OCI-LY7 (cell line): ENCODE measurements at regions not wholly inside any gene's neighbourhood (a gene's known extent, or its start where the extent isn't known, plus 50 kb on each side); places are given as distances from the start of the nearest gene placed in this dataset.

ENCODE experiments used
- BruUV-seq: library from RNA; stranded (reverse); fragments of 400-500 nt; replicated peaks from 2 replicates; lab custom pipeline; 2021; lab: Mats Ljungman, UMichigan
- CTCF ChIA-PET: fragments of 300-600 bp; sonication (Branson Sonifier 250); formaldehyde crosslinking; loops from one replicate; lab custom pipeline; 2022; ENCODE audit warnings: antibody characterized with exemption; ENCODE audit not compliant: unreplicated experiment; lab: Charles Lee
- POLR2A ChIA-PET: fragments of 300-600 bp; sonication (Branson Sonifier 250); formaldehyde crosslinking; loops from one replicate; lab custom pipeline; 2022; ENCODE audit warnings: antibody characterized with exemption; lab: Charles Lee
- DNase-seq: peaks from one replicate; pipeline ENCODE4 v3.0.0-alpha.2; 2015; ENCODE audit warnings: low spot score
- H2AFZ ChIP-seq: fragments of 200-600 bp; sonication (generic), shearing (Covaris generic); 2 replicates; pipeline ENCODE4 v1.6.1; 2014; ENCODE audit warnings: mild to moderate bottlenecking, antibody characterized with exemption, low read length, moderate library complexity
- H3K27ac ChIP-seq: fragments of 200-600 bp; sonication (generic); 2 replicates; pipeline ENCODE4 v1.5.1; 2014; ENCODE audit warnings: mixed run types, low read depth, mild to moderate bottlenecking, moderate library complexity, low read length, inconsistent platforms; ENCODE audit not compliant: poor library complexity, severe bottlenecking
- H3K36me3 ChIP-seq: fragments of 200-600 bp; sonication (generic); 2 replicates; pipeline ENCODE4 v1.6.1; 2014; ENCODE audit warnings: mild to moderate bottlenecking, antibody characterized with exemption, low read length, moderate library complexity, mixed read lengths; ENCODE audit not compliant: insufficient read depth
- H3K4me1 ChIP-seq: fragments of 200-600 bp; sonication (generic); 2 replicates; pipeline ENCODE4 v1.5.1; 2014; ENCODE audit warnings: mild to moderate bottlenecking, low read length; ENCODE audit not compliant: insufficient read depth, poor library complexity, severe bottlenecking
- H3K4me2 ChIP-seq: fragments of 200-600 bp; sonication (generic); 2 replicates; pipeline ENCODE4 v1.6.1; 2014; ENCODE audit warnings: mild to moderate bottlenecking, low read length
- H3K4me3 ChIP-seq: fragments of 200-600 bp; sonication (generic); 2 replicates; pipeline ENCODE4 v1.5.1; 2014; ENCODE audit warnings: mild to moderate bottlenecking, low read depth, low read length; ENCODE audit not compliant: poor library complexity, severe bottlenecking
- H3K79me2 ChIP-seq: fragments of 200-600 bp; sonication (generic); 2 replicates; pipeline ENCODE4 v1.6.1; 2016; ENCODE audit warnings: low read depth, mild to moderate bottlenecking, low read length, moderate library complexity, mixed read lengths; ENCODE audit not compliant: insufficient read depth
- H3K9me2 ChIP-seq: fragments of 200-600 bp; sonication (generic); 2 replicates; pipeline ENCODE4 v1.6.1; 2016; ENCODE audit warnings: mild to moderate bottlenecking, low read length, mixed read lengths; ENCODE audit not compliant: insufficient read depth
- H3K9me3 ChIP-seq: fragments of 200-600 bp; sonication (generic); 2 replicates; pipeline ENCODE4 v1.6.1; 2014; ENCODE audit warnings: mild to moderate bottlenecking, mixed run types, low read length, mixed read lengths
- H4K20me1 ChIP-seq: fragments of 200-600 bp; sonication (generic); 2 replicates; pipeline ENCODE4 v1.6.1; 2014; ENCODE audit warnings: mild to moderate bottlenecking, antibody characterized with exemption, low read length, moderate library complexity, mixed read lengths; ENCODE audit not compliant: insufficient read depth
- EZH2phosphoT487 ChIP-seq: fragments of 200-600 bp; sonication (generic); IDR thresholded peaks from 2 replicates; pipeline ENCODE4 v1.6.1; 2018; ENCODE audit warnings: low read depth, borderline replicate concordance, mild to moderate bottlenecking, mixed run types, antibody characterized with exemption, low read length, moderate library complexity, mixed read lengths
- intact Hi-C: fragments of 100-400 bp; cut with micrococcal nuclease; formaldehyde crosslinking; loops from one replicate; pipeline ENCODE4 v1.10.0; 2022; ENCODE audit not compliant: unreplicated experiment
- TF ChIP-seq, protein P1 (sequence below): fragments of 200-600 bp; sonication (generic); conservative IDR thresholded peaks from 2 replicates; pipeline ENCODE4 v1.5.1; 2014; ENCODE audit warnings: mild to moderate bottlenecking, antibody characterized with exemption, low read length, moderate library complexity, mixed read lengths

DNA sequence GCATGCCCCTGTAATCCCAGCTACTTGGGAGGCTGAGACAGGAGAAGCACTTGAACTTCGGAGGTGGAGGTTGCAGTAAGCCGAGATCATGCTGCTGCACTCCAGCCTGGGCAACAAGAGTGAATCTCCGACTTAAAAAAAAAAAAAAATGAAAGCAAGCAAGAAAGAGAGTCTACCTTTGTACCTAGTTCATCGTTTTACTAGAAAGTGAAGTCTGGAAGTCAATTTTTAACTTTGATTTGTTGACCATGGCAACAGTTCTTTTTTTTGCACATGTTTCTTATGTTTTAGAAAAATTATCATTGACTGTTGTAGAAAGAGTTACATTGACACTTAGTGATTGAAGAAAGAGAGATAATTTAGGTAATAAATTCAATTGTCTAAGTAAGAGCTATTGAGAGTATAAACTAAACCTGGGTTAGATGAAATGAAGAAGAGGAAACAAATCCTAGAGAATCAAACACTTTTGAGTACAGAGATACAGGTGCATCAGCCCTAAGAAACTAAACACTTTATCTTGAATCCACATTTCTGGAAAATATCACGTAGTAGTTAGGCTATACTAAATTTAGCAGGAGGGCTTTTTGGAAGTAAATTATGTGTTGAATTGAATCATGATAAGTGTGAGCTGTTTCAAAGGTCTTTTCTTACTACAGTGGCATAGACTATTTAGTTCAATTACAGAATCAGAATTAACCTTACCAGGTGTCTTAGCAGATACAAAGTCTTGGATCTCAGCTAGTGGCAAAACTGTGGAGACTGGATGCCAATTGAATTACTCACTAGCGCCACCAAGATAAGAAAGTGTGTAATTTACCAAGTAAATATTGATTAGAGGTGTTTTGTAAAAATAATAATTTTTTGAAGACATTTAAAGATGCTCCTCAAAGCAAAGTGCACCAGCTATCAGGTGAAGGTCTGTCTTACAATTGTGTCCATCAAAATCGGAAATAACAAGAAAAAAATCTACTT is 303.4 kb upstream of the NRXN1 start:
- H3K4me3 ChIP-seq, result no peak overlapping the region
- H4K20me1 ChIP-seq, result no peaks in the 10 kb centered on the region
- no peak overlapping the region for H3K4me2 ChIP-seq
- ChIA-PET POLR2A (interaction anchor here (0.9 kb wide), 1 partner anchor 745 kb away, joined by 4 read pairs; no protein-coding TSS in a partner anchor), CTCF (no interaction called here)
- no peaks in the 10 kb centered on the region for H3K4me1 ChIP-seq
- no peaks in the 10 kb centered on the region for H3K79me2 ChIP-seq
- H3K27ac ChIP-seq, result no peak overlapping the region
- BruUV-seq, result no TSS peak
- H3K9me3 ChIP-seq, result no peaks in the 10 kb centered on the region
- TF ChIP-seq EZH2phosphoT487, result no peak
- TF ChIP-seq, protein P1, sequence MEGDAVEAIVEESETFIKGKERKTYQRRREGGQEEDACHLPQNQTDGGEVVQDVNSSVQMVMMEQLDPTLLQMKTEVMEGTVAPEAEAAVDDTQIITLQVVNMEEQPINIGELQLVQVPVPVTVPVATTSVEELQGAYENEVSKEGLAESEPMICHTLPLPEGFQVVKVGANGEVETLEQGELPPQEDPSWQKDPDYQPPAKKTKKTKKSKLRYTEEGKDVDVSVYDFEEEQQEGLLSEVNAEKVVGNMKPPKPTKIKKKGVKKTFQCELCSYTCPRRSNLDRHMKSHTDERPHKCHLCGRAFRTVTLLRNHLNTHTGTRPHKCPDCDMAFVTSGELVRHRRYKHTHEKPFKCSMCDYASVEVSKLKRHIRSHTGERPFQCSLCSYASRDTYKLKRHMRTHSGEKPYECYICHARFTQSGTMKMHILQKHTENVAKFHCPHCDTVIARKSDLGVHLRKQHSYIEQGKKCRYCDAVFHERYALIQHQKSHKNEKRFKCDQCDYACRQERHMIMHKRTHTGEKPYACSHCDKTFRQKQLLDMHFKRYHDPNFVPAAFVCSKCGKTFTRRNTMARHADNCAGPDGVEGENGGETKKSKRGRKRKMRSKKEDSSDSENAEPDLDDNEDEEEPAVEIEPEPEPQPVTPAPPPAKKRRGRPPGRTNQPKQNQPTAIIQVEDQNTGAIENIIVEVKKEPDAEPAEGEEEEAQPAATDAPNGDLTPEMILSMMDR, result peak; percentile 45; the same call in 1 of the 2 replicates
- H3K36me3 ChIP-seq, result no peaks in the 10 kb centered on the region
- no peaks in the 10 kb centered on the region for H3K9me2 ChIP-seq
- intact Hi-C loops, result no loop called here
- no peak for DNase-seq
- no peak overlapping the region for H2AFZ ChIP-seq

DNA sequence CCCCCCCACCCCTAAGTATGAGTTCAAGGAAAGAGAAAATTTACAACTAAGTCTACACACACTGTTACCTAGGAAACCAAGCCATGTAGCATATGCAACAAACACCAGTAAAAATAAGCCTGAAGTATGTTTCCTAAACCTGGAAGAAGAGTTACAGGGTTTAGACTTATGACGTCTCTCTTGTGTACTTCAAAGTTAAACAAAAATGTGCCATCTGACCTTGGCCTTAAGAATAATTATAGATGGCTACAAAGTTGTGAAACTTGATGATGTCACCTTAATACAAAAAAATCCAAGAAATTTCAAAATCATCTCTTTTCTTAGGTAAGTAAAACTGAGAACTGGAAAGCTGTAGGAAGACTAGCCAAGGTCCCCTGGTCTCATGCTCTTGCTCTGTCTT is 297.6 kb upstream of the NRXN1 start:
- no peak for DNase-seq
- Histone ChIP-seq H3K4me3 (no peak overlapping the region), H4K20me1 (no peaks in the 10 kb centered on the region), H3K9me2 (no peaks in the 10 kb centered on the region), H3K9me3 (no peaks in the 10 kb centered on the region), H3K36me3 (no peaks in the 10 kb centered on the region), H2AFZ (no peak overlapping the region), H3K79me2 (no peaks in the 10 kb centered on the region), H3K4me2 (no peak overlapping the region), H3K4me1 (no peaks in the 10 kb centered on the region), H3K27ac (no peak overlapping the region)
- no TSS peak for BruUV-seq
- intact Hi-C loops, result no loop called here
- no peak for TF ChIP-seq EZH2phosphoT487
- TF ChIP-seq, protein P1, result no peak
- POLR2A ChIA-PET, result interaction anchor here (0.6 kb wide), 1 partner anchor 1649 kb away, joined by 3 read pairs; no protein-coding TSS in a partner anchor
- CTCF ChIA-PET, result no interaction called here

DNA sequence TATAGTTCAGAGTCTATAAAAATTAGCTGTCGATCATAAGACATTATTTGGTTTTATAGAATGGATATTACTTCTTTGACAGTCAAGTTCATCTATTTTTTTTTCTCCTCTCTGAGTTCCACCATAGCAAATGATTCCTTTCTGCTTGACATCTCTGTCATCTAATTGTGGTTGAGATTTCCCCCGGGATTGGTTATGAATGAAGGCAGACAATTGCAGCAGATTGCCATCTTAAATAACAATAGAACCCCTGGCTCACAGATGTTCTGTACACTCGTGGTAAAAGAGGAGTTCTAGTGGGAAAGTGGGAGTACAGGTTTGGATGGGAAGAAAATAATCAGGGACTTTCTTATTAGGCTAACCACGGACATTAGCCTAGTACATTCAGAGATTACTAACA is 292.1 kb upstream of the NRXN1 start:
- Histone ChIP-seq H3K27ac (no peak overlapping the region), H3K9me2 (no peaks in the 10 kb centered on the region), H3K36me3 (no peaks in the 10 kb centered on the region), H3K4me2 (no peak overlapping the region), H3K79me2 (no peaks in the 10 kb centered on the region), H4K20me1 (no peaks in the 10 kb centered on the region), H3K9me3 (no peaks in the 10 kb centered on the region), H2AFZ (no peak overlapping the region), H3K4me3 (no peak overlapping the region), H3K4me1 (no peaks in the 10 kb centered on the region)
- TF ChIP-seq EZH2phosphoT487, result no peak
- TF ChIP-seq, protein P1, result no peak
- intact Hi-C loops, result no loop called here
- no peak for DNase-seq
- no TSS peak for BruUV-seq
- ChIA-PET POLR2A (no interaction called here), CTCF (no interaction called here)
